ENCODE measurements at regions not wholly inside any gene's neighbourhood (a gene's known extent, or its start where the extent isn't known, plus 50 kb on each side); places are given as distances from the start of the nearest gene placed in this dataset.

DNA sequence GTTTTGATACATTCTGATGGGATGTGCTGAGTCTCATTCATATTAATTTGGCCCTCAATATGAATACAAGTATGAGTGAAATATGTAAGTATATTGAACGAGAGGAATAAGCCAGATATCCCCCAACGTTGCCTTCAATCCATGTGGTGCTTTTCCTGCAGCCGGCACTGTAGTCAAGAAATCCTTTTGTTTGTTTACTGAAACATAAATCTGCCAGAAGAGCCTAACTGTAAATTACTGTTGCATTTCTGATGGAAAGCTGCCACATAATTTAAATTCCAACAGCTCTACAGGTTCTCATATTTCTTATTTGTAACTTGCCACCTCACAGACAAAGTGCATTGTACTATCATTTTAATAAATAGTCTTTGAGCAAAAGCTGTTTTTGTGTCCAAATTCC lies 314.0 kb downstream of the KBTBD8 start:
- TF ChIP-seq, protein P1, sequence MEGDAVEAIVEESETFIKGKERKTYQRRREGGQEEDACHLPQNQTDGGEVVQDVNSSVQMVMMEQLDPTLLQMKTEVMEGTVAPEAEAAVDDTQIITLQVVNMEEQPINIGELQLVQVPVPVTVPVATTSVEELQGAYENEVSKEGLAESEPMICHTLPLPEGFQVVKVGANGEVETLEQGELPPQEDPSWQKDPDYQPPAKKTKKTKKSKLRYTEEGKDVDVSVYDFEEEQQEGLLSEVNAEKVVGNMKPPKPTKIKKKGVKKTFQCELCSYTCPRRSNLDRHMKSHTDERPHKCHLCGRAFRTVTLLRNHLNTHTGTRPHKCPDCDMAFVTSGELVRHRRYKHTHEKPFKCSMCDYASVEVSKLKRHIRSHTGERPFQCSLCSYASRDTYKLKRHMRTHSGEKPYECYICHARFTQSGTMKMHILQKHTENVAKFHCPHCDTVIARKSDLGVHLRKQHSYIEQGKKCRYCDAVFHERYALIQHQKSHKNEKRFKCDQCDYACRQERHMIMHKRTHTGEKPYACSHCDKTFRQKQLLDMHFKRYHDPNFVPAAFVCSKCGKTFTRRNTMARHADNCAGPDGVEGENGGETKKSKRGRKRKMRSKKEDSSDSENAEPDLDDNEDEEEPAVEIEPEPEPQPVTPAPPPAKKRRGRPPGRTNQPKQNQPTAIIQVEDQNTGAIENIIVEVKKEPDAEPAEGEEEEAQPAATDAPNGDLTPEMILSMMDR (conservative IDR thresholded peaks at IDR 0.05; ENCODE audit: low read depth, low read length): no peak
- no peak for TF ChIP-seq EZH2 (IDR thresholded peaks at IDR 0.05; ENCODE audit: low read length, unreplicated experiment)

All from PC-3 (cell line).